GM19372 (cell line): ENCODE measurements at regions not wholly inside any gene's neighbourhood (a gene's known extent, or its start where the extent isn't known, plus 50 kb on each side); places are given as distances from the start of the nearest gene placed in this dataset.

ENCODE experiments used
- ATAC-seq: cut with Tn5 transposase; IDR thresholded peaks from one replicate; pipeline ENCODE4 v1.9.1; 2021; ENCODE audit warnings: mild to moderate bottlenecking, low read depth, moderate library complexity; ENCODE audit not compliant: unreplicated experiment

GRCh38 chr5:126066836-126067235 is 356.4 kb upstream of the GRAMD2B start:
- no peak for ATAC-seq

GRCh38 chr5:126067404-126067803 is 355.8 kb upstream of the GRAMD2B start:
- no peak for ATAC-seq

- ATAC-seq: no peak
Measured at GRCh38 chr5:126069329-126069728, 353.9 kb upstream of the GRAMD2B start.

GRCh38 chr5:126070481-126070880 is 352.7 kb upstream of the GRAMD2B start:
- ATAC-seq: no peak

- ATAC-seq: no peak
Measured at GRCh38 chr5:126074538-126074937, 348.7 kb upstream of the GRAMD2B start.

- ATAC-seq: no peak
Measured at GRCh38 chr5:126079266-126079665, 343.9 kb upstream of the GRAMD2B start.

- no peak for ATAC-seq
Measured at GRCh38 chr5:126081209-126081608, 342.0 kb upstream of the GRAMD2B start.

GRCh38 chr5:126093041-126093440 is 330.2 kb upstream of the GRAMD2B start:
- ATAC-seq: no peak

- ATAC-seq: no peak
Measured at GRCh38 chr5:126093718-126094117, 329.5 kb upstream of the GRAMD2B start.

GRCh38 chr5:126094991-126095390 is 328.2 kb upstream of the GRAMD2B start:
- ATAC-seq: no peak

- no peak for ATAC-seq
Measured at GRCh38 chr5:126096442-126097006, 326.7 kb upstream of the GRAMD2B start.

GRCh38 chr5:126097876-126098275 is 325.3 kb upstream of the GRAMD2B start:
- ATAC-seq: no peak

GRCh38 chr5:126098330-126099017 is 324.7 kb upstream of the GRAMD2B start:
- no peak for ATAC-seq

- no peak for ATAC-seq
Measured at GRCh38 chr5:126099077-126099476, 324.1 kb upstream of the GRAMD2B start.

- ATAC-seq: no peak
Measured at GRCh38 chr5:126100767-126101166, 322.4 kb upstream of the GRAMD2B start.

- no peak for ATAC-seq
Measured at GRCh38 chr5:126101901-126102300, 321.3 kb upstream of the GRAMD2B start.

GRCh38 chr5:126103050-126103449 is 320.2 kb upstream of the GRAMD2B start:
- no peak for ATAC-seq

GRCh38 chr5:126103868-126104267 is 319.3 kb upstream of the GRAMD2B start:
- ATAC-seq: no peak

GRCh38 chr5:126104341-126104740 is 318.9 kb upstream of the GRAMD2B start:
- ATAC-seq: no peak

- no peak for ATAC-seq
Measured at GRCh38 chr5:126104951-126105350, 318.3 kb upstream of the GRAMD2B start.

- ATAC-seq: no peak
Measured at GRCh38 chr5:126106029-126106428, 317.2 kb upstream of the GRAMD2B start.

- no peak for ATAC-seq
Measured at GRCh38 chr5:126107381-126107780, 315.8 kb upstream of the GRAMD2B start.
